PC-9 (cell line): ENCODE measurements at regions not wholly inside any gene's neighbourhood (a gene's known extent, or its start where the extent isn't known, plus 50 kb on each side); places are given as distances from the start of the nearest gene placed in this dataset.

ENCODE experiments used
- BruUV-seq: library from RNA; stranded (reverse); fragments of 400-500 nt; replicated peaks from 2 replicates; lab custom pipeline; 2021; lab: Mats Ljungman, UMichigan
- CTCF ChIA-PET: fragments of 300-600 bp; sonication (Branson Sonifier 250); formaldehyde crosslinking; loops from one replicate; lab custom pipeline; 2022; ENCODE audit warnings: antibody characterized with exemption; lab: Charles Lee
- POLR2A ChIA-PET: fragments of 300-600 bp; sonication (Branson Sonifier 250); formaldehyde crosslinking; loops from one replicate; lab custom pipeline; 2022; ENCODE audit warnings: antibody characterized with exemption; ENCODE audit not compliant: unreplicated experiment; lab: Charles Lee
- DNase-seq, 2 experiments: peaks; one replicate each; pipeline versions ENCODE4 v3.0.0 to v3.0.0-alpha.2; 2015 to 2022; ENCODE audit warnings: mixed read lengths in 1 of 2
- H2AFZ ChIP-seq: fragments of 200-600 bp; sonication (generic); 2 replicates; pipeline ENCODE4 v1.8.1; 2017; ENCODE audit warnings: antibody characterized with exemption
- H3F3A ChIP-seq: fragments of 200-600 bp; sonication (generic); 2 replicates; pipeline ENCODE4 v1.8.1; 2017; ENCODE audit warnings: antibody characterized with exemption, mild to moderate bottlenecking, low read depth; ENCODE audit not compliant: insufficient read depth
- H3K27ac ChIP-seq: fragments of 200-600 bp; sonication (generic); 2 replicates; pipeline ENCODE4 v1.6.1; 2016; ENCODE audit warnings: mixed run types
- H3K27me3 ChIP-seq: fragments of 200-600 bp; sonication (generic); 2 replicates; pipeline ENCODE4 v1.6.1; 2016; ENCODE audit warnings: low read depth, mixed run types; ENCODE audit not compliant: insufficient read depth
- H3K36me3 ChIP-seq: fragments of 200-600 bp; sonication (generic); 2 replicates; pipeline ENCODE4 v1.6.1; 2016; ENCODE audit warnings: low read depth, mixed run types
- H3K4me1 ChIP-seq: fragments of 200-600 bp; sonication (generic); replicated peaks from 2 replicates; pipeline ENCODE4 v1.6.1; 2016; ENCODE audit warnings: mixed run types; ENCODE audit not compliant: insufficient read depth
- H3K4me2 ChIP-seq: fragments of 200-600 bp; sonication (generic); 2 replicates; pipeline ENCODE4 v1.6.1; 2017; ENCODE audit warnings: mixed run types
- H3K4me3 ChIP-seq: fragments of 200-600 bp; sonication (generic); 2 replicates; pipeline ENCODE4 v1.6.1; 2016; ENCODE audit warnings: mixed run types
- H3K79me2 ChIP-seq: fragments of 200-600 bp; sonication (generic); 2 replicates; pipeline ENCODE4 v1.6.1; 2017; ENCODE audit warnings: low read depth, mixed run types
- H3K9me2 ChIP-seq: fragments of 200-600 bp; sonication (generic); 2 replicates; pipeline ENCODE4 v1.8.1; 2017; ENCODE audit warnings: mild to moderate bottlenecking; ENCODE audit not compliant: insufficient read depth
- H3K9me3 ChIP-seq: fragments of 200-600 bp; sonication (generic); 2 replicates; pipeline ENCODE4 v1.8.1; 2016; ENCODE audit warnings: low read depth; ENCODE audit not compliant: insufficient read depth
- H4K20me1 ChIP-seq: fragments of 200-600 bp; sonication (generic); 2 replicates; pipeline ENCODE4 v1.8.1; 2017; ENCODE audit not compliant: insufficient read depth
- CTCF ChIP-seq: fragments of 200-600 bp; sonication (generic); conservative IDR thresholded peaks from 2 replicates; pipeline ENCODE4 v1.6.1; 2017; ENCODE audit warnings: mixed run types, antibody characterized with exemption, mild to moderate bottlenecking, moderate library complexity
- EZH2 ChIP-seq: fragments of 200-600 bp; sonication (generic); IDR thresholded peaks from 2 replicates; pipeline ENCODE4 v1.8.0; 2017; ENCODE audit warnings: antibody characterized with exemption, low read depth
- intact Hi-C: fragments of 100-400 bp; cut with micrococcal nuclease; formaldehyde crosslinking; loops from one replicate; pipeline ENCODE4 v1.10.0; 2022; ENCODE audit not compliant: unreplicated experiment

DNA sequence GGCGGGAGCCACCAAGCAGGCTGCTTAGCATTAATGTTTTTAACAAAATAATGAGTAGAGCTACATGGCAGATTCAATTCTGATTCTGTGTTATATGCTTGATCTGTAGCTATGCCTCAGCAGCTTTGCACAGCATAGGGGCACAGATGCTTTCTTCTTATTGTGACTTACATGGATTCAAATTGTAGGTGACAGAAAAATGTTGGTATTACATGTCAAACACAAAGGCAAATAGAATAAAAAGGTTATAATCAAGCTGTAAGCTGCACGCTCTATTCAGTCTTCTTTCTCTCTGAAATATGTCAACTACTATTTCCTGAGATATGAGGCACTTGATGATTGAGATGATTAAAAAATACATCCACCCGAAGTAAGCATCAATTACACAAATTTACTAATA lies 1573.8 kb downstream of the FAM181B start:
- no peaks in the 10 kb centered on the region for H3K36me3 ChIP-seq
- DNase-seq = no peak
- no peaks in the 10 kb centered on the region; the same call in 1 of the 2 replicates for H3K9me2 ChIP-seq
- TF ChIP-seq EZH2 (no peak), CTCF (no peak)
- intact Hi-C loops = no loop called here
- no peak overlapping the region for H3K4me2 ChIP-seq
- ChIA-PET CTCF (no interaction called here), POLR2A (no interaction called here)
- no peaks in the 10 kb centered on the region for H3K27me3 ChIP-seq
- H3F3A ChIP-seq = no peaks in the 10 kb centered on the region
- no peaks in the 10 kb centered on the region for H3K4me1 ChIP-seq
- no peaks in the 10 kb centered on the region for H4K20me1 ChIP-seq
- H3K27ac ChIP-seq = no peak overlapping the region
- H3K9me3 ChIP-seq = no peaks in the 10 kb centered on the region
- no peaks in the 10 kb centered on the region for H3K79me2 ChIP-seq
- H3K4me3 ChIP-seq = no peak overlapping the region
- BruUV-seq = no TSS peak
- no peak overlapping the region for H2AFZ ChIP-seq

DNA sequence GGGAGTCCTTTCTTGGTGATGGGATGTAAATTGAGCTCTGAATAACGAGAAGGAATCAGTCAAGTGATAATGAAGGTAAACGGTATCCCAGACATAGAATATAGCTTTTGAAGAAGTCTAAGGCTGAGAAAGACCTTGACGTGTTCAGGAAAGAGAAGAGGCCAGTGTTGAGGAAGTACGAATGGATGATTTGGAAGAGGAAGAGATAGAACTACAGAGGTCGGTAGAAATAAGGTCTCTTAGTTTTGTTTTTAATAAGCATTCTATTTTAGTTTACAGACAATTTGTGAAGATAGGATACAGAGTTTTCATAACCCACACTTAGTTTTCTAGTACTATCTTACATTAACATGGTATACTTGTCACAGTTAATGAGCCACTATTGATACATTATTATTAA lies 1598.1 kb downstream of the FAM181B start:
- no TSS peak for BruUV-seq
- no peaks in the 10 kb centered on the region for H3K36me3 ChIP-seq
- DNase-seq = no peak
- no peak overlapping the region for H2AFZ ChIP-seq
- no peaks in the 10 kb centered on the region for H3K79me2 ChIP-seq
- no peak for TF ChIP-seq EZH2
- TF ChIP-seq CTCF = no peak
- H3K4me2 ChIP-seq = no peak overlapping the region
- H3K27ac ChIP-seq = no peak overlapping the region
- no peak overlapping the region for H3K4me3 ChIP-seq
- ChIA-PET POLR2A (no interaction called here), CTCF (no interaction called here)
- no peaks in the 10 kb centered on the region for H3K27me3 ChIP-seq
- H3F3A ChIP-seq = no peaks in the 10 kb centered on the region
- intact Hi-C loops = no loop called here
- no peaks in the 10 kb centered on the region for H3K4me1 ChIP-seq
- H3K9me2 ChIP-seq = no peaks in the 10 kb centered on the region
- H3K9me3 ChIP-seq = no peaks in the 10 kb centered on the region
- H4K20me1 ChIP-seq = no peaks in the 10 kb centered on the region

- BruUV-seq = no TSS peak
- no peaks in the 10 kb centered on the region for H3F3A ChIP-seq
- no peak overlapping the region for H2AFZ ChIP-seq
- H3K79me2 ChIP-seq = no peaks in the 10 kb centered on the region
- intact Hi-C loops = no loop called here
- POLR2A ChIA-PET = no interaction called here
- H3K4me2 ChIP-seq = no peak overlapping the region
- H3K9me3 ChIP-seq = no peaks in the 10 kb centered on the region
- no peaks in the 10 kb centered on the region for H3K4me1 ChIP-seq
- H4K20me1 ChIP-seq = no peaks in the 10 kb centered on the region
- no peak for DNase-seq
- no peak overlapping the region for H3K4me3 ChIP-seq
- CTCF ChIA-PET = no interaction called here
- H3K36me3 ChIP-seq = no peaks in the 10 kb centered on the region
- H3K9me2 ChIP-seq = no peaks in the 10 kb centered on the region
- no peak for TF ChIP-seq EZH2
- TF ChIP-seq CTCF = no peak
- H3K27ac ChIP-seq = no peak overlapping the region
- H3K27me3 ChIP-seq = no peaks in the 10 kb centered on the region
These were observed 1604.0 kb downstream of the FAM181B start for GRCh38 chr11:81129618-81130017.
